Cerebellar cortex (tissue), 1 donor: ENCODE measurements at regions not wholly inside any gene's neighbourhood (a gene's known extent, or its start where the extent isn't known, plus 50 kb on each side); places are given as distances from the start of the nearest gene placed in this dataset.
"Not testable (repeated sequence)": the region's sequence is repeated elsewhere in the genome, so short reads cannot be mapped to it uniquely, and the experiment has no call there.

Source experiments
- DNase-seq: peaks from one replicate; pipeline ENCODE4 v3.0.0-alpha.2; 2015; ENCODE audit warnings: low spot score

DNA sequence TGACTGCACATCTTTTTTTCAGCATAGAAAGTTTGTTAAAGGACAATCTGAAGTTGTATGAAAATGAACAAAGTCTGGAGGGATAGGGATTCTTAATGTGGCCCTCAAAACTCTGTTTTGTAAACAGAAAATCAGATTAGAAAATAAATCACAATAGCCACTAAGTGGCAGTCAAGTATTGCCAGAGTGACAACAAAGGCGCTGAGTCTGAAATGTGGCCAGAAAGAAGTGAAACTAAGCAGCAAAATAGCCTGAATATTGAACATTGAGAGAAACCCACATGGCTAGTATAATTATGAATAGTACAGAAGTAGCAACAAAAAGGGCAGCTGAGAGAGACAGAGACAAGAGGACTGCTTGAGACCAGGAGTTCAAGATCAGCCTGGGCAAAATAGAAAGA, 81.1 kb upstream of the CT45A1 start:
- peak; percentile 17 for DNase-seq

- no peak for DNase-seq
Measured at GRCh38 chrX:135639066-135639780, 74.2 kb upstream of the CT45A1 start.

DNA sequence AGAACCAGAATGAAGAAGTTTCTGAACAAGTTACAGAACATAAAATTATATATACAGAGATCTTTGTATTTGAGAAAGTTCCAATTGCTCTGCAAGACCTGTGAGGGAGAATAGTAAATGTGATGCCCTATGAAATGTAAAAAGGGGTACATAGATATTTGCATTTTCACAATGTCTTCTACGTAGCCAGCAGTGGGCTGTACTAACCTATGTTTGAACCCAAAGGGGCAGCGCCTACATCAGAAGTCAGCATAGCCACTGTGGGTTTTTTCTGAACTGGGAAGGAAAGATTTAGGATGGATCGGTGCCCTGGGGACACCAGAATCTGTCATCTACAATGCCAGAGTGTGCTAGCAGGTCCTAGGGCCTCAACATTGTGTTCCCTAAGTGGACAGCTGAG, 69.5 kb upstream of the CT45A1 start:
- DNase-seq = no peak

DNA sequence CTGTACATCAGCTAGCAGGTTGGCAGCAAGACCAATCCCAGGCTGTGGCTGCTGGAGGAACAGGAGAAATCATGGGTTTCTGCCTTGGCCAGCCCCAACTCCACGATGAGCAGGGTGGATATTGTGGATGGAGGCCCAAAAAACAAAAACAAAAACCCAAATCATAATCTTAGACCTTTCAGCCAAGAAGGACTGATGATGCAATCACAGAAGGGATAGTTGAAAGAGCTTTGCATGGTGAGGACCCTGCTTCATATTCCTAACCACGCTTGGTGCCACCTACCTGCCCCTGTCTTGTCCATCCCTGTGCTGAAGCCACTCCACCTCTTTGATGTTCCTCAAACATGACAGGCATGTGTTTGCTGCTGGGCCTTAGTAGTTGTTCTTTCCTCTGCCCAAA, 68.8 kb upstream of the CT45A1 start:
- no peak for DNase-seq

DNA sequence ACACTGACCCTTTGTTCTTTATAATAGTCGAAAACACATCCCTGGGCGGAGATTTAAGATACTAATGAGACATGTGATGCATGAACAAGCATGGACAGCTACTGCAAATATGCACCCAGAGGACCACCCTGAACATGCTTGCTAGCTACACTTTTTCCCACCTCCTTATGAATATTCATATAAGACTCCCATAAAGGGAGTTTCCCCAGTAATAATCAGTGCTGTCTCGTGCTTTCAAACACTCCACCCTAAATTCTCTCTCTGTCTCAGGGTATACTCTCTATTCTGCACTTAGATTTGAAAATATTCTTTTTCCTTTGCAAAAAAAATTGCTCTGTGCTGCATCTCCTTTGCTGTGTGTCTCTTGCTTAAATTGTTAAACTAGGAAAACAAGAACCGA, 64.4 kb upstream of the CT45A1 start:
- peak; percentile 2 for DNase-seq

DNA sequence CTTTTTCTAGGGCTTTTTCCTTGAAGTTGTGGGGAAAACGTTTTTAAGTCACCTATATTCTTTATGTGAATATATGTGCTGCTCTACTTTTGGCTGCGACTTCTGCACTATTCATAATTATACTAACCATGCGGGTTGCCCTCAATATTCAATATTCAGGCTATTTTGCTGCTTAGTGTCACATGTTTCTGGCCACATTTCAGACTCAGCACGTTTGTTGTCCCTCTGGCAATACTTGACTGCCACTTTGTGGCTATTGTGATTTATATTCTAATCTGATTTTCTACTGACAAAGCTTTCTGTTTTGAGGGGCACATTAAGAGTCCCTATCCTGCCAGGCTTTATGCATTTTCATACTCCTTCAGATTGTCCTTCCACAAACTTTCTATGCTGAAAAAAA, 63.9 kb upstream of the CT45A1 start:
- DNase-seq = peak; percentile 51

DNA sequence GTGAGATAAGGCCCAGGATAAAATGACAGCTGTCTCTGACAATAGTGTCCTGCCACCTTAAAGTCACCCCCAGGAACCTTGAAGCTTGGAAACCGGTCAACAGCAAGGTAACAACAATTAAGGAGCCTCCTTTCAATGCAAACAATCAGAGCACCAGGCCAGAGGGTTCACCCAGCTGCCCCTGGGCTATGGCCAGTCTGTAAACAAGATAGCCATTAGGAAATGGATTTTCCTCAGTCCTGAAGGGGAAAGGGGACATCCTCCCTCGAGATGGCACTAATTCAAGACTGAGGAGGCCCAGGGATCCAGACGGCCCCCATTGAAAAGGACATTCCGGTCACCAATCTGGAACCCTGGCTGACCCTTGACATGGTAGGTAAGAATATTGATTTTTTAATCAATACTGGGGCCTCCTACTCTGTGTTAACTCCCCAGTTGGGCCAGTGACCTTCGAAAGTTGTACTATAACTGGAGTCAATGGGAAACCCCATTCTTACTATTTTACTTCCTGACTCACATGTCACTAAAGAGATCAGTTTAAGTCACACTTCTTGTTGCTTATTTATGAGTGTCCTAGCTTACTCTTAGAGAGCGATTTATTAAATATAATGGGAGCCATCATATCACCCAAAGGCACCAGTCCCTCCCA, 61.7 kb upstream of the CT45A1 start:
- no peak for DNase-seq

GRCh38 chrX:135652602-135653001, 60.8 kb upstream of the CT45A1 start:
- no peak for DNase-seq

DNA sequence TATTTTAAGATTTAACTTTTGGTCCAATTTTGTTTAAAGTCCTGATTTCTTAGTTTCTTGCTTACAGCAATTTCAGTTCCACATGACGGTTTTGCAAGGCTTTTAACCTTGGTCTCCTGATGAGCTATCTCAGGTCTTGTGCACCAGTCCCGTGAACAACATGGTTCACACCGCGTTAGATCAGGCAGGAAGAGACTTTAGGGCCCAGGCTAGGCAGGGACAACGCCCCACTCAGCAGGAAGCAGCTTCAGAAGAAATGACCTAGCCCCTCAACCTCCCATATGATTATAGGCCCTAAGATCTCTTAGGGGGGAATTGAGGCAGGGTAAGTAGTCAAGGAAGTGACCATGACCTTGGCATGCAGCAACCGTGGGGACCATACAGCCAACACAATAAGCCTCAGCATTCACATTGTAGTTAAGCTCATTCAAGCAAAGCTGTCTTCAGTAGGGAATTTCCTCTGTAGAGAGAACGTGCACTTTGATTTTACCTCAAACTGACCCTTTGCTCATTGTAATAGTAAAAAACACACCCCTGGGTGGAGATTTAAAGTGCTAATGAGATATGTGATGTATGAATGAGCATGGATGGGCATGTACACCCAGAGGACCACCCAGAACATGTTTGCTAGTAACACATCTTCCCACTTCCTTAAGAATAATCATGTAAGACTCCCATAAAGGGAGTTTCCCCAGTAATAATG, 55.3 kb upstream of the CT45A1 start:
- not testable (repeated sequence) for DNase-seq
